NOMO-1 treated with DMSO at 0.1 percent for 48 hours (cell line): ENCODE measurements at regions not wholly inside any gene's neighbourhood (a gene's known extent, or its start where the extent isn't known, plus 50 kb on each side); places are given as distances from the start of the nearest gene placed in this dataset.

ENCODE experiments used
- DNase-seq: peaks from one replicate; lab custom pipeline; 2025; ENCODE audit not compliant: unreplicated experiment; lab: John Stamatoyannopoulos, UW

DNA sequence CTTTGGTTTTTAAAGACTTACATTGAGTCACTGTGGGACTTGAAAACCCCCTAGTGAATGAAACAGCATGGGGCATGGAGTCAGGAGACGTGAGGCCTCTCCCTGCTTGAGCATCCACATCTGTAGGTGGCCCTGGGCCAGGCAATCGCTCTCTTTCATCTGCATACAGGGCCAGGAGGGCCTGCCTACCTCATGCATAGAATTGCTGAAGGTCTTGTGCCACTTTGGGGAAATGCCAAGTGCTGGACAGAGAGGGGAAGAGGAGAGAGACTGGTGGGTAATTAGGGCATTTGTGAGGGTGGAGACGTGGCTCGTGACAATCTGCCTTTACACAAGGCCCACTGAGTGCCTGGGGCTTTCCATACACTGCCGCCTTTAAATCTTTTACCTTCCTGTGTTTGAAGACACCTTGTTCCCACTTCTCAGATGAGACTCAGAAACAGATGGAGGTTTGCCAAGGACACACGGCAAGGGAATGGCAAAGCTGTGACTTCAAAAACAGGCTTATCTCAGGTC, 322.2 kb upstream of the HS6ST1 start:
- DNase-seq: no peak

DNA sequence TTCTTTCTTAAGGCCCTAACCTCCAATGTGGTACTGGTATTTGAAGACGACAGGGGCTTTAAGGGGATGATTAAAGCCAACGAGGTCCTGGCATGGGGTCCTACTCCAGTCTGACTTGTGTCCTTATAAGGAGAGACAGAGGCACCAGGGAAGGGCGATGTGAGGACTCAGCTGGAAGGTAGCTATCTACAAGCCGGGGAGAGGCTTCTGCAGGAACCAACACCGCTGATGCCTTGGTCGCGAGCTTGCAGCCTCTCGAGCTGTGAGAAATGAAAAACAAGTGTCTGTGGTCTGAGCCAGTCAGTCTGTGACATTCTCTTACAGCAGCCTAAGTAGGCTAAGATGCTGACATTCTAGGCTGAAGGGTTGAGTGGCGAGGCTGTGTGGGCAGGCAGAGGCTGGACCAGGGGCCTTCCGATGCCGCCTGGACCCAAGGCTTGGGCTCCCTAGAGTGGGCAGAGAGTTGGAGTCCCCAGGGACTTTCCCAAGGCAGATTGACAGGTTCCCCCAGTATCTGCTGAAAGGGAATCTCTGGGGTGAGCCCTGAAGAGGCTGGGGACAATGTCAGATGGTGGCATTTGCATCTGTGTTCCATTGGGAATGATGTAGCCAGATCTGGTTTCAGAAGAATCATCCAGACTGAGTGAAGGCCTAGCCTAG, 322.9 kb upstream of the HS6ST1 start:
- DNase-seq: no peak

DNA sequence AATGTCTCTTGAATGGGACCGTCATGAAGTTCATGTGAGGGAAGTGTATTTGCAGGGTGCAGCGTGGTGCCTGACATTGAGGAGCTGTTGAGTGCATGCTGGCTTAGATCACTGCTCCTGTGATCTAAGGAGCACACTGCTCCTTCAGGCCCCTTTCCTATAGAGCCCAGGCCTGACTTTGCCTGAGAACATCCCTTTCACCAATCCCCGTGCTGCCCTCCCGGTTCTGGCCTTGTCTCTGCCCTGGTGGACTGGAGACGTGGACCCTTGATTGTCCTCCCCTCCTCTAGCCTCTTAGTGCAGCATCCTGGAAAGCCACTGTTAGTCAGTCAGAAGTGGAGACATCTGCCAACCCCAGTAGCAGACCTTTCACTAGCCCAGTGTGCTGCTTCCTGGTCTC, 323.6 kb upstream of the HS6ST1 start:
- DNase-seq: no peak

DNA sequence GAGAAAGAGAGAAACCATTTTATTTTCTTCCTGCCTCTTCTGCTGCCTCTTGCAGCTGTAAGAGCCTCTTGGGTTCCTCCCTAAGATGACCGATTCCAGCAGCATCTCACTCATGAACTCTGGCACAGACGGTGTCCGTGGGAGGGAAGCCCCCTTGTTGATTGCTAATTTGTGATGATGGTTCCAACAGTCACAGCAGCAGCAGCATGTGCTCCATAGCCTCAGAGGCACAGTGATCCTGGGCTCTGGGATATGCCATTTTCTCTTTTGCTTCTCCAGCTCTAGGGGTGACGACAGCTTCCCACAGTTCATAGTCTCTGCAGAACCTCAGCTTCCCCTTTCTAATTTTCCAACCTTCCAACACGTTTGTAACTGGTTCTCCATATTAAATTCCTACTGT, 324.2 kb upstream of the HS6ST1 start:
- DNase-seq: no peak

DNA sequence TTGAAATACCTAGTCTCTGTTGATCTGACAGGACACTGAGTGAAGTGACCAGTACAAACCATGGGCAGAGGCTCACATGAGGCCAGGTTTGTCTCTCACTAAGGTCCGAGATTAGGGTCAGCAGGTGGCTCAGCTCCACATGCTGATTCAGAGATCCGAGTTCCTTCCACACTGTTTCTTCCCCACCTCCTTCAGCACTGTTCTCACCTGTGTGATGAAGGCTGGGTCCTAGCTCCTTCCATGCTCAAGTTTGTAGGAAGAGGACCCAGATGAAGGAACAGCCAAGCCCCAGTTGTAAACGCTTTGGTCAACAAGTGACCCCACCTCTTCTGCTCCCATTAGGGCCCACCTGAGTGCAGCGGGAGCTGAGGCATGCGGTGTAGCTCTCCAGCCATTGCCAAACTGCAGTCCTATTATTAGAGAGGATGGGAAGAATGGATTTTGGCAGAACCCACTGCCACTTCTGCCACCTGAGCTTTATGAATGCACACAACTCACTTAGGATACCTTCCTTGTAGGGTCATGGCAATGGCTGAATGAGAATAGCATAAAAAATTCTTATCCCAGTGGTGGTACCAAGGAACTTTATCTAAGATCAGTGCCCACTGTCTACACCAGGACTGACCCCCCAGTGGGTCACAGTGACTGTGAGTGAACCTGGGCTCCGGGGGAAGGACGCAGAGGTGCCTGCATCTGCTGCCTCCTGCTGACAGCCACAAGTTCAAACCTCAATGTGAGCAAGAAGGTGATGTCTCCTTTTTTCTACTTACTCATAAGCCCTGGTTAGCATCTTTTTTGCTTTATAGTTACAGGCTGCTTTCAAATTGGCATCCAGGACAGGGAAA, 324.8 kb upstream of the HS6ST1 start:
- no peak for DNase-seq

DNA sequence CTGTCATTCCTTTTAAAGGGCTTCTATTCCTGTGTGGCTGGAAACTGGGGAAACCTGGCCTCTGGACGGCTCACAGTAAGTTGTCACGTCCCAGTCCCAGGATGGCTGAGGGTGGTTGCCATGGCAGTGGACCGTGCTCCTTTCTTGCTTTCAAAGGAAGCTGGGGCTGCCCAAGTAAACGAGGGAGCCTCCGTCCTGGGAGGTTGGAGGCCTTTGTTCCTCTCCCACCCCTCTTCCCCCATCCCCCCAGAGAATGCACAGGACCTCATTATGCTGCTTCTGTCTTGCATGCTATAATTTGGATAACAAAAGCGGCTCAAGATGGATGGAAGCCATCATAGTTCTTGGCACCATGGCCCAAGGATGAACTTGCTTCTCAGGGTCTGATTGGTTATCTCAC, 325.5 kb upstream of the HS6ST1 start:
- DNase-seq: no peak

DNA sequence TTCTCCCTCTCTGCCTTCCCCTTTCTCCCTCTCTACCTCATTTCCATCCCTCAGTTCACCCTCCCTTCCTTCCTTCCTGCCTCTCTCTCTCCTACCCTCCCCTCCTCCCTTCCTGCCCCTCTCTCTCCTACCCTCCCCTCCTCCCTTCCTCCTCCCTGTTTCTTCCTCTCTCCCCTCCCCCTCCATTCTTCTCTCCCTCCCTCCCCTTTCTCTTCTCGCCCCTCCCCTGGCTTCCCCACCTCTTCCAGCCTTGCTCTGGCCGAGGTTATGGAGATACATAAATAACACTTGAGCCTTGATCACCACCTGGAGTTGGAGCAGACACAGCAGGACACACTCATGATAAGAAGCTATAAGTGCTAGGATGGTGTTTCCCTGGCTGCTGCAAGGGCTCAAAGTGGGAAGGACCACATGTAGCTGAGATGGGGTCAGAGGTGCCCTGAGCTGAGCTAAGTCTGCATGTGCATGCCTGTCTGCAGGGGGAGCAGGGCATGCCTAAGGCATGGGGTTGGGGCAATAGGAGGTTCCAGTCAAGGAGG, 326.1 kb upstream of the HS6ST1 start:
- DNase-seq: no peak

DNA sequence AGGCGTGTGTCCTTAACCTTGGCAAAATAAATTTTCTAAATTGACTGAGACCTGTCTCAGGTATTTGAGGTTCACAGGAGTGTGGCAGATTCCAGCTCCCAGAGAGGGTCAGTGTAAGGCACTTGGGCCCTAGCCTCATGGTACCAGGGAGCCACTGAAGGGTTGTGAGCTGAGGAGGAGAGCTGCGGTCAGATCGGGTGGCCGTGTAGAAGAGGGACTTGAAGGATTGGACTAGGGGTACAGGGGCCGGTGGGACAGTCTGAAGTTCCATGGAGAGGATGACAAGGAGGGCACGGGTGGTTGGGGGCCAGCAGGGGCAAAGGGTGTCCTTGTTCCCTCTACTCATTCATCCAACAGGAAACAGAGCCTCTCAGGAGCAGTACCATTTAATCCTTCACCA, 327.0 kb upstream of the HS6ST1 start:
- DNase-seq: no peak

DNA sequence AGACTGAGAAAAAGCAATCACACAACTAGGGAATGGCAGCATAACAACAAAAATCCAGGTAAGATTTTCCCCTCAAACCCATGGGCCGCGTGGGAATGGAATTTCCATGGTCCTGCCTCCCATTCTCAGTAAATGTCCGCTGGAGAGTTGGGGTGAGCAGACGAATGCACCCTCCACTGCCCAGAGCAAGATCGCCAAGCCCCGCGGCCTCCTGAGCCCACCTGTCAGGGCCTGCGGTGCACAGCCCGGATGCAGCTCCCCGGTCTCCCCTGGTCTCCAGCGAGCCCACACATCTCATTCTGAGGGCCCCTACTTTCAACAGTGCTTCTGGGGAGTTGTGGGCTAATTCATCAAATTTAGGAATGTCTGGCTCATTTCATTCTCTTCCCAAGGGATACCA, 327.4 kb upstream of the HS6ST1 start:
- DNase-seq: no peak

DNA sequence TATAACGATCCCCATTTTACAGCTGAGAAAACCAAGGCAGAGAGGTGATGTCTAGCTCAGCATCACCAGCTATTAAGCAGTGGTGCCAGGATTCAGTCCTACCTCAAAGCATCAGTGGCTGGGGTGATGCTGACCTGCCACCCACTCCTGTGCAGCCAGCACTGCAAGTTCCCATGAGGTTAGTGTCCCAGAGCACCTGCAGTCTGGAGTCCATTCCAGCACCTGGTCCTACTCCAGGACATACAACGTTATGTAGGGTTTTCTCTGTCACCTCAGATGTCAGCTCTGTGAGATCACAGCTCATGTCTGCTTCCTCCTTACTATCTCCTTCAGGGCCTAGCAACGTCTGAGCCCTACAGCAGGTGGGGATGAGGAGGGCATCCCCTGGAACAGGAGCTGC, 328.0 kb upstream of the HS6ST1 start:
- no peak for DNase-seq

DNA sequence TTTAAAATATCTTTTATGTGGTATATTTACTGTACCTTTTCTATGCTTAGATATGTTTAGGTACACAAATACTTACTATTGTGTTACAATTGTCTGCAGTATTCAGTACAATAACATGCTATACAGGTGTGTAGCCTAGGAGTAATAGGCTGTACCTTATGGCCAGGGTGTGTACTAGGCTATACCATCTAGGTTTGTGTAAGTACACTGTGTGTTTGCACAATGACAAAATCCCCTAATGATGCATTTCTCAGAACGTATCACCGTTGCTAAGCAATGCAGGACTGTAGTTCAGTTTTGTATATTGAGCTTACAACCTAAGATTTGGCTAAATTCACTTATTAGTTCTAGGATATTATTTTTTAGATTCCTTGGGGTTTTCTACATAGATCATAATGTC, 332.3 kb upstream of the HS6ST1 start:
- no peak for DNase-seq

DNA sequence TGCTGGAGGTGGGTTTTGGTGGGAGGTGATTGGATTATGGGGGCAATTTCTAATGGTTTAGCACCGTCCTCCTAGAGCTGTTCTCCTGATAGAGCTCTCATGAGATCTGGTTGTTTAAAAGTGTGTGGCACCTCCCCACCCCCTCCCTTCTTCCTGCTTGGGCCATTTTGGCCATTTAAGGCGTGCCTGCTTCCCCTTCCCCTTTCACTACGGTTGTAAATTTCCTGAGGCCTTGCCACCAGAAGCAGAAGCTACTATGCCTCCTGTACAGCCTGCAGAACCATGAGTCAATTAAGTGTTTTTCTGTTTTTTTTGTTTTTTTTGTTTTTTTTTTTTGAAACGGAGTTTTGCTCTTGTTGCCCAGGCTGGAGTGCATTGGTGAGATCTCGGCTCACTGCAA, 335.7 kb upstream of the HS6ST1 start:
- peak; percentile 94 for DNase-seq

DNA sequence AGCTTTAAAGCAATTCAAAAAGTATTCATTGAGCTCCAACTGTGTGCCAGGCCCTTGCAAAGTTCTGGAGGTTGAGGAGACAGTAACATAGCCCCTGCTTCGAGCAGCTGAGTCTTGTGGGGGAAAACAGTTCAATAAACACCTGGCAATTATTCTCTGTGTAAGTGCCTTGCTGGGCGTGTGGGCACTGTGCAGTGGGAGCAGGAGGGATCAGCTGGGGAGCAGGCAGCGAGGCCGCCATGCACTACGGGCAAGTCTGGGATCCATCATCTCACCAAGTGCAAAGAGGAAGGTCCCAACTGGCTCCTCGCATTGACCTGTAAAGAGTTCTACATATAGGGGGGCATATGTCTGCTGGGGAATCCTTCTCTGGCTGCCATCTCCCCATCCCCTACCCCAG, 342.2 kb upstream of the HS6ST1 start:
- DNase-seq: no peak

DNA sequence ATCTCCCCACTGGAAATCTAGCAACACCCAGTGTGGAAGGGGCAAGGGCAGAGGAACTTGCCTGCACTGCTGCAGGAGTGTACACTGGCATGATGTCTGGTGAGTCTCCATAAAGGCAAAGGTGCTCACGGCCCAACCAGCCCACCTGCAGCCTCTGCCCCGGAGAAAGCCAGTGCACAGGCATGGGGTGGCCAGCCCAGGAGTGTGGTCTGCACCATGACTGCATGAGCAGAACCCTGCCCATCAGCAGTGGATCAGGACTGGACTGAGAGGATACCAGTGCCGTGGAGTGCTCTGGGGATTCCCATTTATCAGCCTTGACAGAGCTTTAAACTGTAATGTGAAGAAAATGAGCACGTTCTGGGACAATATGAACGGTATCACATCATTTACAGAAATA, 342.6 kb upstream of the HS6ST1 start:
- DNase-seq: no peak

DNA sequence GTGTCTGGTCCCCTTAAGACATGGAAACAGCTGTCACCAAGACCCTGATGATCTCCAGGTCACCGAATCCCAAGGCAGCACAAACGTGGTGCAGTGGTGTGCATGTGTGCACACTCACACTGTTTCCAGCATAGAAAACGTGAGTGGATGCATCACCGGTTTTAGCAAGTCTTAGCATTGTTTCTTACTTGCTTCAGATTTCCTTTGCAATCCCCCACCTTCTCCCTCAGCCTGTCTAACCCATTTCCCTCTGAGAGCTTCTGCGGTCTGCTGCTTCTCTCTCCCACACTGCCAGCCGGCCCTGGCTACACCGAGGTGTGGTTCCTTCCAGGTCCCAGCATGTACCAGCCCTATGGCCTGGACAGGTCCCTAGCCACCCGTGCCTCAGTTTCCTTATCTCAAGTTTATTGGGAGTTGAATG, 343.4 kb upstream of the HS6ST1 start:
- no peak for DNase-seq

DNA sequence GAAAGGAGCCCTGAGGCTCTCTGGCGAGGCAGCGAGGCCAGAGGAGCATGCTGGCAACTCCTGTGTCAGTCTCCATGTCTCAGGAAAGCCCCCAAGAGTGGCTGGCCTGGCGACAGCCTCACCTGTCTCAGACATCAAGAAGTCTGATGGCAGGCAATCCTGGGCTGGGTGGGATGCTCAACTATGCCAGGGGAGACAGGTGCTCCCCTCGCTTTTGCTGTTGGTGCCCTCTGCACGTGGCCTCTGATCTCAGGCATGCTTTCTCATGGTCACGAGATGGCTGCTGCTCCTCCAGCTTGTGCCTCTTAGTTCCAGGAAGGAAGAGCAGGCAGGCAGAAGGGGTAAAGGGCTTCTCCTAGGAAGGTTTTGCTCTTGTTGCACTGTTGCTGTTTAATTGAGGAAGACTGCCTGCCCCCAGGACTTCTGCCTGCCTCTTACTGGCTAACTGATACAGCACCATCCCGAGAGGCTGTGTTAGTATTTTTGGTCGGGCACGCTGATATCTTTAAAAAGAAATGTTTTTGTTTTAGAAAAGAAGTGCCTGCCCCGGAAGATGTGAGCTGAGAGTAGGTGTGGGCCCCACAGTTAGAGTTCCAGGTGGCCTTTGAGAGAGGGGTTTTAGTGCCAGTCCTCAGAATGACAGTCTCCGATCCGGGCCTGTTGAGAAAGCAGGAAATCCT, 344.8 kb upstream of the HS6ST1 start:
- no peak for DNase-seq

DNA sequence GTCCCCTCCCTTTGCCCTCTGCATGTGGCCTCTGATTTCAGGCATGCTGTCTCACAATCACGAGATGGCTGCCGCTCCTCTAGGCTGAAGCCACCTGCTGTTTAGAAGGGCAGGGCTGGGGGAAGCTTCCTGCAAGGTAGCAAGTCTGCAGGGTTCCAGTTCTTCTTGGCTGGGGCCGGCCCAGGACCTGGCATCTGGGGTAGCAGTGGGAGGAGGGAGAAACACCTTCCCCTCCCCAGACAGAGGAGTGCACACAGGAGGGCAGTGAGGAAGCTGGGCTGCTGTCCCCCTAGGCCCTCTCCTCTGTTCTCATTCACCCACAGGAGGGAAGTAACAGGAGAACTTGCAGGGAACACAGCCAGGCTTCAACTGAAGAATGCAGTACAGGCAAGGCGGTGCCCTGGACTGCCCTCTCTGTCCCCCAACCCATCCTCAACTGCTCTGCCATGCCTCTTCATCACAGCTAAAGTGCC, 345.9 kb upstream of the HS6ST1 start:
- DNase-seq: no peak

DNA sequence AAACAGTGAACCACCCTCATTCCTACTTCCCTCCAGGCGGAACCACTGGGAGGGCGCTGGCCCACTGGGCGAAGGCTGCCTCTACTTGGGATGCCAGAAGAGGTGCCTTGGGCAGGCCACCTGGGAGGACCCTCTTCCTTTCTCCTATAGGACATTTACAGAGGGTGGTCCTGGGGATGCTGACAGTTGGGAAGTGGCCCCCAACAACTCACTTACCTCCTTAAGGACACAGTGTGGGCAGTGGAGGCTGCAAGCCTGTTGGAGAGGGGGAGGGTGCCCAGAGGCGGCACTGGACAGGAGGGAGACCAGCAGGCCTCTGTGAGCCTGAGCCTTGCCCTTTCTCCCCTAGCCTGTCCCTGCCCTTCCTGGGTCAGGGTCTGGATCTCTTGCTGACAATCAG, 346.4 kb upstream of the HS6ST1 start:
- no peak for DNase-seq

DNA sequence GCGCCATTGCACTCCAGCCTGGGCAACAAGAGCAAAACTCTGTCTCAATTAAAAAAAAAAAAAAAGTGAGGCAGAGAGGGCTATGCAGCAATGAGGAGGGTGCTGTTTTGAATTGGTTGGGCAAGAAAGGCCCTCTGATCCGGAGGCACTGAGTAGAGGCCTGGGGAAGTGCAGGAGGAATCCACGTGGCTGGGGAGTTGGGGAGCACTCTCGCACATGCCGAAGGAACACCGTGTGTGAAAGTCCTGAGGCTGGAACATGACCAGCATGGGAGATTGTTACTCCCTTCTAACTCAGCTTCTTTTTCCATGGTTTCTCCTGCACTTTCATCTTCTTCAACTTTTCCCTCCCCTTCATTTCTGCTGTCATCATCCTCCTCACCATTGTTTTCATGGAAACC, 347.9 kb upstream of the HS6ST1 start:
- no peak for DNase-seq

DNA sequence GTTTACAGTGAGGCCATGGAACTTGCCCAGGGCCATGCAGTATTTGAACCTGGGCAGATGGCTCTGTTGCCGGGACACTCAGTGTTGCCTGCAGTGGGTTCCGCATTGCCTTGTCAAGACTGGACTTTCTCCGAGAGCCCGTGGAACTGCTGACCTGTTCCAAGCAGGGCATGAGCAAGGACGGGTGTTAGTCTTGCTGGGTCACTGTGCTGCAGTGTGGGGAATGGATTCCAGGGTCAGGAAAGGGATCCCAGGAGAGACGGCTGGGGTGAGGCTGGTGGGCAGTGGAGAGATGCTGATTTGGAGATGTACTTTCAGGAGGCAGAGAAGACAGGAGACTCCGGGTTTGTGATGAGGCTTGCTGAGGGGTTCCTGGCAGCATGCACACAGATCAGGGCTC, 348.7 kb upstream of the HS6ST1 start:
- no peak for DNase-seq

DNA sequence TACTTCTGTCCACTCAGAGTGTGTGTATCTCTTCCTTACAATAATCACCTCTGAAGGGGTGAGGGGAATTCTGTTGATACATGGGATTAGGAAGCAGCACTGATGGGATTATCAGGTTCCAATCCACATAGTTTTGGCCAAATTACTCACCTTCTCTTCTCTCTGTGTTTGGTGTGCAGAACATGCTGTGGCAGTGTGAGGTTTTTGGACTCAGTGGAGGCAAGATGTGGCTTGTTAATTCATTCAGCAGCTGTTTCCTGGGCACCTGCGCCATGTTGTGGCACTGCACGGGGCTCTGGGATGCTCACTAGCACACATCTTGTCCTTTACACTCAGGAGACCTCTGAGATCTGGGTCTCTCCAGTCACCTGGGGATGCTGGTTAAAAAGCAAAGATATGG, 350.3 kb upstream of the HS6ST1 start:
- no peak for DNase-seq

DNA sequence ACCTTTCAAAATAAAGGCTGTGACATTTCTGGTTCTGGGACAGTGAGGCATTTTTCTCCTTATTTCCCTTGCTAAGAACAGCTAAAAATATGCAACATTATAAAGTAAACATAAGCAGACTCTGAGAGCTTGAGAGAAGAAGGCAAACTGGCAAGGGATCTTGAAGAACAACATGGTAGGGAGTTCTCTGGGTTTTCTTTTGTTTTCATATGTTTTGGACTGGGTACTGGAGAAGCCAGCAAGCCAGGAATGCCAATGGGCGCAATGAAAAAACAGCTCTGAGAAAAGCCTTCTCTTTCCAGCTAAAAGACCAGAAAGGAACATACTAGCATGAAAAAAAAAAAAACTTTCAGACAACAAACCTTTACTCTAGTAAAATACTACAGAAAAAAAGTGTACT, 351.4 kb upstream of the HS6ST1 start:
- no peak for DNase-seq
